SU-DHL-6 (cell line): ENCODE measurements at regions not wholly inside any gene's neighbourhood (a gene's known extent, or its start where the extent isn't known, plus 50 kb on each side); places are given as distances from the start of the nearest gene placed in this dataset.

Experiments
- CTCF ChIP-seq: fragments of 200-600 bp; sonication (generic); IDR thresholded peaks from one replicate; pipeline ENCODE4 v1.5.1; 2017; ENCODE audit warnings: antibody characterized with exemption, mild to moderate bottlenecking, low read length, moderate library complexity; ENCODE audit not compliant: insufficient read depth, poor library complexity, severe bottlenecking
- EZH2phosphoT487 ChIP-seq: fragments of 200-600 bp; sonication (generic), shearing (Covaris generic); conservative IDR thresholded peaks from 2 replicates; pipeline ENCODE4 v1.6.1; 2018; ENCODE audit warnings: mild to moderate bottlenecking, antibody characterized with exemption, low read length, moderate library complexity, mixed read lengths

- no peak for TF ChIP-seq CTCF
- no peak for TF ChIP-seq EZH2phosphoT487
Observed at GRCh38 chrX:43605351-43605750, 50.7 kb upstream of the MAOA start.
